Fibroblast of lung (primary cell): ENCODE measurements at regions not wholly inside any gene's neighbourhood (a gene's known extent, or its start where the extent isn't known, plus 50 kb on each side); places are given as distances from the start of the nearest gene placed in this dataset.

Experiments
- EZH2 ChIP-seq: IDR thresholded peaks from 2 replicates; pipeline ENCODE4 v1.5.1; 2012; ENCODE audit warnings: low read length, control low read depth, mild to moderate bottlenecking; ENCODE audit errors: missing control alignments
- TF ChIP-seq, protein P1 (sequence below), 2 donors: IDR thresholded peaks in 1 of 2; conservative IDR thresholded peaks in 1 of 2; 1 replicate in 1 of 2; 2 replicates in 1 of 2; pipeline ENCODE4 v1.5.1; 2011 to 2012; ENCODE audit warnings: low read length in 2 of 2, control low read depth in 1 of 2, inconsistent platforms in 1 of 2, low read depth in 1 of 2, mild to moderate bottlenecking in 1 of 2

DNA sequence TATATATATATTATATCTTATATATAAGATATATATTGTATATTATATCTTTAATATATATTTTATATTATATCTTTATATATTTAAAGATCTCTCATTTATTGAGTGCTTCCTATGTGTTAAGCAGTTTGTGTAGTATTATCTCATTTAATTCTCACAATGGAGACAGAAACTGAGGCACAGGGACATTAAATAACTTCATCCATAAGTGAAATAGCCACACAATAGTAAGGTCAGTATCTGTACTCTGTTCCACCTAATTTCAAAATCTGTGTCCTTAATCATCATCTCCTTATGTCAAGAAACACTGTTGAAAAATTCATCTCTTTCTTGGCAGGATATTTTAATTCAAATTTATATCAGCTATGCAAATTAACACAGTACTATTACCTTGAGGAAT, 52.8 kb upstream of the CD302 start:
- TF ChIP-seq, protein P1, sequence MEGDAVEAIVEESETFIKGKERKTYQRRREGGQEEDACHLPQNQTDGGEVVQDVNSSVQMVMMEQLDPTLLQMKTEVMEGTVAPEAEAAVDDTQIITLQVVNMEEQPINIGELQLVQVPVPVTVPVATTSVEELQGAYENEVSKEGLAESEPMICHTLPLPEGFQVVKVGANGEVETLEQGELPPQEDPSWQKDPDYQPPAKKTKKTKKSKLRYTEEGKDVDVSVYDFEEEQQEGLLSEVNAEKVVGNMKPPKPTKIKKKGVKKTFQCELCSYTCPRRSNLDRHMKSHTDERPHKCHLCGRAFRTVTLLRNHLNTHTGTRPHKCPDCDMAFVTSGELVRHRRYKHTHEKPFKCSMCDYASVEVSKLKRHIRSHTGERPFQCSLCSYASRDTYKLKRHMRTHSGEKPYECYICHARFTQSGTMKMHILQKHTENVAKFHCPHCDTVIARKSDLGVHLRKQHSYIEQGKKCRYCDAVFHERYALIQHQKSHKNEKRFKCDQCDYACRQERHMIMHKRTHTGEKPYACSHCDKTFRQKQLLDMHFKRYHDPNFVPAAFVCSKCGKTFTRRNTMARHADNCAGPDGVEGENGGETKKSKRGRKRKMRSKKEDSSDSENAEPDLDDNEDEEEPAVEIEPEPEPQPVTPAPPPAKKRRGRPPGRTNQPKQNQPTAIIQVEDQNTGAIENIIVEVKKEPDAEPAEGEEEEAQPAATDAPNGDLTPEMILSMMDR (conservative IDR thresholded peaks at IDR 0.05 in 1 of 2, IDR thresholded peaks at IDR 0.05 in 1 of 2; ENCODE audit: low read depth in 1 of 2, low read length in 2 of 2) = no peak
- no peak for TF ChIP-seq EZH2
